Retinal pigment epithelial cell (primary cell): ENCODE measurements at regions not wholly inside any gene's neighbourhood (a gene's known extent, or its start where the extent isn't known, plus 50 kb on each side); places are given as distances from the start of the nearest gene placed in this dataset.
"Not testable (repeated sequence)": the region's sequence is repeated elsewhere in the genome, so short reads cannot be mapped to it uniquely, and the experiment has no call there.

Experiments
- DNase-seq: peaks from one replicate; pipeline ENCODE4 v3.0.0-alpha.2; 2010; ENCODE audit warnings: low read depth
- H3K4me3 ChIP-seq: 2 replicates; pipeline ENCODE4 v1.5.1; 2011; ENCODE audit warnings: mild to moderate bottlenecking, low read length, control low read depth, moderate library complexity
- CTCF ChIP-seq: conservative IDR thresholded peaks from 2 replicates; pipeline ENCODE4 v1.5.1; 2011; ENCODE audit warnings: low read depth, low read length, control low read depth, inconsistent platforms

GRCh38 chr6:50549026-50549425 lies 164.3 kb upstream of the TFAP2D start:
- TF ChIP-seq CTCF = no peak
- no peak overlapping the region for H3K4me3 ChIP-seq
- no peak for DNase-seq

- no peak for TF ChIP-seq CTCF
- no peak overlapping the region for H3K4me3 ChIP-seq
- DNase-seq = no peak
Observed at GRCh38 chr6:50549475-50549874, 163.9 kb upstream of the TFAP2D start.

- no peak for DNase-seq
- TF ChIP-seq CTCF = no peak
- no peak overlapping the region for H3K4me3 ChIP-seq
Observed at GRCh38 chr6:50555982-50556381, 157.3 kb upstream of the TFAP2D start.

- DNase-seq = no peak
- no peak for TF ChIP-seq CTCF
- no peak overlapping the region for H3K4me3 ChIP-seq
Observed at GRCh38 chr6:50565004-50565403, 148.3 kb upstream of the TFAP2D start.

- H3K4me3 ChIP-seq, DNase-seq: not testable (repeated sequence)
Observed at GRCh38 chr6:50571230-50571629, 142.1 kb upstream of the TFAP2D start.

- no peak overlapping the region for H3K4me3 ChIP-seq
- no peak for DNase-seq
- no peak for TF ChIP-seq CTCF
Observed at GRCh38 chr6:50585441-50586330, 127.6 kb upstream of the TFAP2D start.

GRCh38 chr6:50586331-50586675 lies 127.0 kb upstream of the TFAP2D start:
- no peak for TF ChIP-seq CTCF
- DNase-seq = no peak
- H3K4me3 ChIP-seq = no peak overlapping the region
